GM10248 (cell line): ENCODE measurements at regions not wholly inside any gene's neighbourhood (a gene's known extent, or its start where the extent isn't known, plus 50 kb on each side); places are given as distances from the start of the nearest gene placed in this dataset.
A peak's percentile ranks its signal among the peaks of the same experiment; 100 is the strongest.

Experiments
- CTCF ChIA-PET: fragments of 300-600 bp; sonication (Branson Sonifier 250); formaldehyde crosslinking; extraction: SDS; loops from one replicate; lab custom pipeline; 2021; ENCODE audit warnings: antibody characterized with exemption; lab: Yijun Ruan, JAX
- POLR2A ChIA-PET: fragments of 350-650 bp; sonication (Branson Sonifier 250); formaldehyde crosslinking; extraction: SDS; loops from one replicate; lab custom pipeline; 2020; ENCODE audit warnings: antibody characterized with exemption; lab: Yijun Ruan, JAX
- DNase-seq: peaks from one replicate; pipeline ENCODE4 v3.0.0; 2012; ENCODE audit errors: extremely low spot score
- TF ChIP-seq, protein P1 (sequence below): IDR thresholded peaks from 2 replicates; pipeline ENCODE4 v1.5.1; 2012; ENCODE audit warnings: mild to moderate bottlenecking, low read depth; ENCODE audit errors: extremely low read depth, missing control alignments, control extremely low read depth

DNA sequence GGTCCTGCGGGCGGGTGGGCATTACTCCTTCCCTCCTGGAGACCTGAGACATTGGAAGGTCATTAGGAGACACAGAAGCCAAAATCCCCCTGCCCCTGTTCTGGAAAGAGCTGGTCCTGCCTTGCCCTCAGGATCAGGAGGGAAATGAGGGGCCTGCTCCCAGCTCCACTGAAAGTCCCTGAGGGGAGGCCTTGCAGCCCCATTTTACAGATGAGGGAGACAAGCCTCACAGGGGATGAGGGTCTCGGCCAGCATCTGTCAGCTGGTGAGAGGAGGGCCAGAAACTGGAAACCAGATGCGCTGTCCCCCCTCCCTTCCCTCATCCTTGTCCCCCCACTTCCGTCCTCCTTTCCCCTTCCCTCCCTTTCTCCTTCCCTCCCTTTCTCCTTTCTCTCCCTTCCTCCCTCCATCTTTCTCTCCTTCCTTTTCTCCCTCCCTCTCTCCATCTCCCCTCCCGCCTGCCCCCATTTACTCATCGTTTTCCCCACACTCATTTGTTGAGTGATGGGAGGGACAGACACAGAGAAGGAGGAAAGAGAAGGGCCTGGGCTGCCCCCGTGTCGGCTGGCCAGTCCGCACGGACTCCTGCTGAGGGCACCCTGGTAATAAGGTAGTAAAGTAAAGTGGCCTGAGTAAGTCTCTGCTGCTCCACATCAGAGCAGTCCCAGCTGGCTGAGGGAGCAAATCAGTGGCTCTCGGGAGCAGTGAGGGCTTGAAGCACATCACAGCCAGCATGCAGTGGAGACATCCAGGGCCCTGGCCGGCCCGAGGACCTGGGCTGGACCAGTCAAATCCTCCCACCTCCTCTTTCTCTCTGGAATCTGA, 112.4 kb upstream of the ALDH1A3 start:
- ChIA-PET CTCF (no interaction called here), POLR2A (no interaction called here)
- TF ChIP-seq, protein P1, sequence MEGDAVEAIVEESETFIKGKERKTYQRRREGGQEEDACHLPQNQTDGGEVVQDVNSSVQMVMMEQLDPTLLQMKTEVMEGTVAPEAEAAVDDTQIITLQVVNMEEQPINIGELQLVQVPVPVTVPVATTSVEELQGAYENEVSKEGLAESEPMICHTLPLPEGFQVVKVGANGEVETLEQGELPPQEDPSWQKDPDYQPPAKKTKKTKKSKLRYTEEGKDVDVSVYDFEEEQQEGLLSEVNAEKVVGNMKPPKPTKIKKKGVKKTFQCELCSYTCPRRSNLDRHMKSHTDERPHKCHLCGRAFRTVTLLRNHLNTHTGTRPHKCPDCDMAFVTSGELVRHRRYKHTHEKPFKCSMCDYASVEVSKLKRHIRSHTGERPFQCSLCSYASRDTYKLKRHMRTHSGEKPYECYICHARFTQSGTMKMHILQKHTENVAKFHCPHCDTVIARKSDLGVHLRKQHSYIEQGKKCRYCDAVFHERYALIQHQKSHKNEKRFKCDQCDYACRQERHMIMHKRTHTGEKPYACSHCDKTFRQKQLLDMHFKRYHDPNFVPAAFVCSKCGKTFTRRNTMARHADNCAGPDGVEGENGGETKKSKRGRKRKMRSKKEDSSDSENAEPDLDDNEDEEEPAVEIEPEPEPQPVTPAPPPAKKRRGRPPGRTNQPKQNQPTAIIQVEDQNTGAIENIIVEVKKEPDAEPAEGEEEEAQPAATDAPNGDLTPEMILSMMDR, result no peak
- peak; percentile 16 for DNase-seq

DNA sequence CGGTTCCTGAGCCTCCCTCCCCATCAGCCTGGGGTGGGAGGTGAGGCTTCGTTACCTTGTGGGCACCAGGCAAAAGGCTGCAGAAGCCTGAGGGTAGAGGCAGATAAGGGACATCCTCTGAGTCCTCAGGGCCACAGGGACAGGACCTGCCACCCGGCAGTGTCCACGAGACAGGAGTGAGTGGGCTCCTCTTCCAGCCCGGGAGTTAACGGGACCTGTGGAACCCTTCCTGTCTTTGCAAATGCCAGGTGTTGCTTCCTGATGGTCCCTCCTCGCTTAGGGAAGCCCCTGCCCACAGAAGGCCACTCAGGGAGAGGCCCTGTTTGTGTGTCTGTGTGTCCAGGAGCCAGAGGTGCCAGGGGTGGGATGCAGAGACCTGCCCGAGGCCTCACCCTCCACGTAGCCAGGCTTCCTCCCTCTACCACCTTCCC, 111.1 kb upstream of the ALDH1A3 start:
- ChIA-PET CTCF (no interaction called here), POLR2A (no interaction called here)

DNA sequence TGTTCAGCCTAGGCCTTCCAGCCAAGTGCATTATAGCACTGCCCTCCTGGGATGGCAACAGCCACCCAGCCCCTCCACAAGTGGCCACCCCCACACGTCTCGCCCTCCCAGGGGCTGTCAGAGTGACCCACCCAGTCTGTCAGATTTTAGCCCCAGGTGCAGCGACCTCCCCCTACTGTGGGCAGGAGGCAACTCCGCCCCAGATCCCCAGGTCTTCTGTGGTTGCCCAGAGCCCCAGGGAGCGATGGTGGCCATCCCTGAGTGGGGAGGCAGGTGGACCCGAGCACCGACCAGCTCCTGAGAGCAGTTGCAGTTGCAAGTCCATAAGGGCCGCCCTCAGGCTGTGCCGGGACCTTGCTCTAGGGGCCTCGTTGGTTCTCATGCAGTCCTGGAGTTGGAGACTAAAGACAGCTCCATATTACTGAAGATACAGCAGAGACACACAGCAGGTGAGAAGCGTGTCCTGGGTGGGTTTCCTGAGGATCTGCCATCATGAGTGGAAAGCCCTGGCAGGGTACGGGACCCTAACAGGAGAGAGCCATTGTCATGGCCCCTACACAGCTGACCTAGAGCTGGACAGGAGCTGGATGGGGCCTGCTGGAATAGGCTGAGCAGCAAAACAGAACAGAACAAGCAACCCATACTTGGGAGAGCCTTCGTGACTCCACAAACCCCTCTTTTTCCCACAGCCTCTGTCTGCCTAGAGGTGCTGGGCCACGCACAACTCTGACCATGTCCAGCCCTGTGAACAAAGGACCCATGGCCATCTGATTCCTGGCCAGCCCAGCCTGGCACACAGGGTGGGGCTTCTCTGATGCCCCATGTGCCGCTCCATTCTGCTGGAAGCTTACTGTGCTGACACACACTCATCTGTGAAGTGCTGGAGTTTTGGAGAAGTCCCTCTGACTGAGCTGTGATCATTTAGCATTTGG, 110.3 kb upstream of the ALDH1A3 start:
- TF ChIP-seq, protein P1, result no peak
- POLR2A ChIA-PET, result no interaction called here
- CTCF ChIA-PET, result no interaction called here
- peak; percentile 11 for DNase-seq

More for the DNA sequence above, 111.1 kb upstream of the ALDH1A3 start:
- DNase-seq, result peak; percentile 12
- TF ChIP-seq, protein P1, result no peak

DNA sequence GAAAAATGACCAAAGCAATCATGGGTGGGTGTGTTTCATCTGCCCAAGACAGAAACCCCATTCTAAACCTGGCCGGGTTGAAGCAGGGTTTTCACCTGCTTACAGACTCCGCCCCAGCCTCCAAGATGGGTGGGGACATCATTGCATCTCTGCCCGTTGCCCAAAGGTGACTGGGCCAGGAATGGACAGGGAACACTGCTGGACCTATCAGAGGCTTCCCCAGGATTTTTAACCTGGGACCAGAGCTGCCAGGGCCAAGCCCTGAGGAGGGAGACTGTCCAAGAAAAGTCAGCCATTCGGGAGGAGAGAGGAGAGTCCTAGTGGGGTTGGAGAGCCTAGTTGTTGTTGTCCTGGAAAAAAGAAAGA, 109.7 kb upstream of the ALDH1A3 start:
- CTCF ChIA-PET, result no interaction called here
- TF ChIP-seq, protein P1, result no peak
- POLR2A ChIA-PET, result no interaction called here
- no peak for DNase-seq

DNA sequence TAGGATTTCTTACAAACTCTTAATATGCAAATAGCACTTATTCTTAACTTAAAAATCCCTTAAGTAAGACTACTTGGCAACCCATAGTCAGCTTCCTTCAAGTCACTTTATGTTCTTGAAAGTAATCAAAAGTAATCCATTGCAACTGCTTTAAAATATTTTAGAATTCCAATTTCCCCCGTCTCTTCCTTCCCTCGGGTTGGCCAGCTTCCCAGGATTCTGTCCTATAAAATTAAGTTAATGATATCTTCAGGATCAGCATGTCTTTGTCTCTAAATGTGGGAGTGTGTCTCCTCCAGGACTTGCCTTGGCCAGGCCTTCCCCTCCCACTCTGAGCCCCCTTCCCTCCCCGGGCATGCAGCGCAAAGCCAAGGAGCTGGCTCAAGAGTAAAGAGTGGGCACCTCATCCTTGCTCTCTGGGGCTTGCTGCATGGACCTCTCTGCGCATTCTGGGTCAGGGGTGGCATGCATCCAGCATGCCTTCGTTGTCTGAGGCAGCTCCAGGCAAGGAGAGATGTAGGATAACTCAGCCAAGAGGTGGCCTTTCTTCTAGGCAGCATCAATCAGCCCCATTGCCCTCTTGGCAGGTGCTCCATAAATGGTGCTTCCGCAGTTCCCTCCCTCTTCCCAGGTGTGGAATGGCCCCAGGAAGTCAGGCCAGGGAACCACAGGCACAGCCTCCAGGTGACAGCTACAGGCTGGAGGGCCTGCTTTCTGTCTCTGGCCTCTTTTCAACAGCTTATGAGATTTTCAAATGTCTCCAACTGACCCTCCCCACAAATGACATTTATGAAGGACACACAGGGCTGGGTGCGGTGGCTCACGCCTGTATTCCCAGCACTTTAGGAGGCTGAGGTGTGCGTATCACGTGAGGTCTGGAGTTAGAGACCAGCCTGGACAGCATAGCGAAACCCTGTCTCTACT, 108.7 kb upstream of the ALDH1A3 start:
- ChIA-PET POLR2A (no interaction called here), CTCF (no interaction called here)
- no peak for DNase-seq
- TF ChIP-seq, protein P1, result no peak
